GM12878 (cell line): ENCODE measurements at regions not wholly inside any gene's neighbourhood (a gene's known extent, or its start where the extent isn't known, plus 50 kb on each side); places are given as distances from the start of the nearest gene placed in this dataset.

Source experiments
- ATAC-seq: fragments of 200-7000 bp; cut with Tn5 transposase; 3 replicates; pipeline ENCODE4 v1.9.1; 2020; ENCODE audit warnings: mild to moderate bottlenecking, moderate library complexity
- BruUV-seq: library from RNA; stranded (reverse); fragments of 400-500 nt; replicated peaks from 2 replicates; lab custom pipeline; 2021; lab: Mats Ljungman, UMichigan
- CTCF ChIA-PET: fragments of 300-600 bp; sonication (Branson Sonifier 250); formaldehyde crosslinking; extraction: SDS; loops from one replicate; lab custom pipeline; 2021; ENCODE audit warnings: inconsistent platforms; lab: Yijun Ruan, JAX
- POLR2A ChIA-PET: fragments of 350-600 bp; formaldehyde crosslinking; extraction: SDS; loops from one replicate; lab custom pipeline; 2021; ENCODE audit warnings: inconsistent platforms; lab: Charles Lee
- RAD21 ChIA-PET: fragments of 300-600 bp; sonication (Branson Sonifier 250); formaldehyde crosslinking; loops from one replicate; lab custom pipeline; 2023; ENCODE audit warnings: antibody characterized with exemption; ENCODE audit not compliant: unreplicated experiment; lab: Charles Lee
- SMC1A ChIA-PET: fragments of 300-600 bp; sonication (Branson Sonifier 250); formaldehyde crosslinking; loops from one replicate; lab custom pipeline; 2023; ENCODE audit not compliant: unreplicated experiment, uncharacterized antibody; lab: Charles Lee
- DNase-seq: peaks from one replicate; pipeline ENCODE4 v3.0.0-alpha.2; 2011; ENCODE audit warnings: low read depth, low spot score
- FAIRE-seq: peaks from 3 replicates; lab custom pipeline; 2011; peaks lifted over from hg19 to GRCh38; lab: Jason Lieb, UNC
- H2AFZ ChIP-seq: 2 replicates; pipeline ENCODE4 v1.6.0; 2011; ENCODE audit warnings: low read depth, low read length, control low read depth; ENCODE audit not compliant: control insufficient read depth
- H3K27ac ChIP-seq: 2 replicates; pipeline ENCODE4 v1.5.1; 2011; ENCODE audit warnings: control low read depth; ENCODE audit not compliant: control insufficient read depth, insufficient read depth
- H3K27me3 ChIP-seq, 2 experiments: replicated peaks in 1 of 2; 2 replicates each; pipeline versions ENCODE4 v1.6.0 to v1.6.1; 2011; ENCODE audit warnings: low read length in 1 of 2; ENCODE audit not compliant: control insufficient read depth in 2 of 2, insufficient read depth in 2 of 2
- H3K36me3 ChIP-seq, 2 experiments: 2 replicates each; pipeline ENCODE4 v1.5.1; 2011; ENCODE audit warnings: low read length in 1 of 2; ENCODE audit not compliant: control insufficient read depth in 2 of 2, insufficient read depth in 2 of 2
- H3K4me1 ChIP-seq: 2 replicates; pipeline ENCODE4 v1.6.1; 2011; ENCODE audit warnings: mild to moderate bottlenecking, low read length, moderate library complexity, mixed read lengths; ENCODE audit not compliant: control insufficient read depth, insufficient read depth
- H3K4me2 ChIP-seq: 2 replicates; pipeline ENCODE4 v1.6.0; 2011; ENCODE audit warnings: control low read depth; ENCODE audit not compliant: control insufficient read depth, insufficient read depth
- H3K4me3 ChIP-seq: fragments of 200-600 bp; sonication (generic); 2 replicates; pipeline ENCODE4 v1.5.1; 2016
- H3K79me2 ChIP-seq: 2 replicates; pipeline ENCODE4 v1.6.0; 2011; ENCODE audit warnings: low read length; ENCODE audit not compliant: control insufficient read depth, insufficient read depth
- H3K9ac ChIP-seq: 2 replicates; pipeline ENCODE4 v1.8.0; 2011; ENCODE audit warnings: low read length, control low read depth, mixed read lengths; ENCODE audit not compliant: control insufficient read depth, insufficient read depth
- H3K9me3 ChIP-seq: replicated peaks from 3 replicates; pipeline ENCODE4 v1.5.1; 2011; ENCODE audit warnings: mild to moderate bottlenecking, low read length; ENCODE audit not compliant: control insufficient read depth, insufficient read depth
- H4K20me1 ChIP-seq: 2 replicates; pipeline ENCODE4 v1.6.0; 2011; ENCODE audit not compliant: control insufficient read depth, insufficient read depth
- CHD4 ChIP-seq: fragments of 200-600 bp; sonication (generic); IDR thresholded peaks from 2 replicates; pipeline ENCODE4 v1.6.1; 2016; ENCODE audit warnings: mild to moderate bottlenecking
- E4F1 ChIP-seq: fragments of 450-650 bp; IDR thresholded peaks from 2 replicates; pipeline ENCODE4 v1.6.1; 2018; ENCODE audit warnings: borderline replicate concordance, mild to moderate bottlenecking; ENCODE audit not compliant: partially characterized antibody
- ETV6 ChIP-seq, 2 experiments: fragments of 450-650 bp in 1 of 2; IDR thresholded peaks in 1 of 2; conservative IDR thresholded peaks in 1 of 2; 2 replicates each; pipeline ENCODE4 v1.6.1; 2014; ENCODE audit warnings: antibody characterized with exemption in 1 of 2, borderline replicate concordance in 1 of 2, low read depth in 1 of 2, mild to moderate bottlenecking in 1 of 2, moderate library complexity in 1 of 2
- IRF3 ChIP-seq: fragments of 450-650 bp; IDR thresholded peaks from 2 replicates; pipeline ENCODE4 v1.6.1; 2014; ENCODE audit warnings: mild to moderate bottlenecking
- NBN ChIP-seq: fragments of 450-650 bp; IDR thresholded peaks from 2 replicates; pipeline ENCODE4 v1.6.1; 2016
- SIN3A ChIP-seq: IDR thresholded peaks from 2 replicates; pipeline ENCODE4 v1.6.1; 2012; ENCODE audit warnings: low read depth, low read length, improper control_type of control experiment
- ZNF592 ChIP-seq: fragments of 450-650 bp; IDR thresholded peaks from 2 replicates; pipeline ENCODE4 v1.6.1; 2017; ENCODE audit warnings: mild to moderate bottlenecking, moderate library complexity
- WGBS: methylation state at CpG from one replicate; pipeline ENCODE4 v1.1.6; 2016; ENCODE audit warnings: low lambda C conversion rate; ENCODE audit not compliant: insufficient replicate concordance, insufficient coverage; ENCODE audit errors: missing lambda C conversion rate; 5-methylcytosine and 5-hydroxymethylcytosine counted together
- in situ Hi-C: fragments of 300-500 bp; cut with MboI; formaldehyde crosslinking; loops from 9 replicates; pipeline ENCODE4 v1.14.3; 2018; ENCODE audit warnings: mixed read lengths
- intact Hi-C: fragments of 100-400 bp; cut with micrococcal nuclease; formaldehyde crosslinking; loops from one replicate; pipeline ENCODE4 v1.14.2; 2022; ENCODE audit not compliant: unreplicated experiment

- BruUV-seq, result no TSS peak
- Histone ChIP-seq H3K27me3 (no peaks in the 10 kb centered on the region), H3K27ac (no peak overlapping the region), H3K79me2 (no peaks in the 10 kb centered on the region), H4K20me1 (no peaks in the 10 kb centered on the region), H3K9me3 (no peaks in the 10 kb centered on the region), H3K4me2 (no peak overlapping the region), H2AFZ (no peak overlapping the region), H3K36me3 (no peaks in the 10 kb centered on the region; a peak in 2 of 4 replicates), H3K4me3 (no peak overlapping the region), H3K9ac (no peak overlapping the region), H3K4me1 (no peaks in the 10 kb centered on the region; the same call in 1 of the 2 replicates)
- ChIA-PET SMC1A (interaction anchor here (1.3 kb wide), 1 partner anchor 22 kb away, joined by 3 read pairs; no protein-coding TSS in a partner anchor), RAD21 (no interaction called here), POLR2A (no interaction called here), CTCF (no interaction called here)
- ATAC-seq (no peak), DNase-seq (no peak), FAIRE-seq (no peak)
- in situ Hi-C loops, result no loop called here
- WGBS, result 52% methylated on average over 8 of the region's 8 CpGs
- intact Hi-C loops, result no loop called here
- TF ChIP-seq ETV6 (conservative IDR thresholded peaks at IDR 0.05 in 1 of 2, IDR thresholded peaks at IDR 0.05 in 1 of 2; ENCODE audit: borderline replicate concordance in 1 of 2, low read depth in 1 of 2), result no peak
- no peak for TF ChIP-seq CHD4
- no peak for TF ChIP-seq SIN3A
- TF ChIP-seq IRF3, result no peak
- no peak for TF ChIP-seq NBN
- no peak for TF ChIP-seq E4F1
- no peak for TF ChIP-seq ZNF592
These were observed 79.2 kb upstream of the ARHGEF3 start for GRCh38 chr3:56880720-56881575.
